Mesendoderm (in vitro differentiated cells): ENCODE measurements at regions not wholly inside any gene's neighbourhood (a gene's known extent, or its start where the extent isn't known, plus 50 kb on each side); places are given as distances from the start of the nearest gene placed in this dataset.

ENCODE experiments used
- DNase-seq: peaks from one replicate; pipeline ENCODE4 v3.0.0; 2013
- H2AK5ac ChIP-seq: 2 replicates; pipeline ENCODE4 v1.6.1; 2013; ENCODE audit warnings: low read length, inconsistent platforms
- H2BK120ac ChIP-seq: 2 replicates; pipeline ENCODE4 v1.6.1; 2013; ENCODE audit warnings: low read depth, mild to moderate bottlenecking, low read length, moderate library complexity, mixed read lengths
- H2BK15ac ChIP-seq: replicated peaks from 2 replicates; pipeline ENCODE4 v1.6.1; 2013; ENCODE audit warnings: low read depth, mild to moderate bottlenecking, moderate library complexity
- H2BK5ac ChIP-seq: 2 replicates; pipeline ENCODE4 v1.6.1; 2013; ENCODE audit warnings: low read length, inconsistent platforms
- H3K18ac ChIP-seq: 2 replicates; pipeline ENCODE4 v1.6.1; 2013; ENCODE audit warnings: mild to moderate bottlenecking, low read length, mixed read lengths
- H3K23ac ChIP-seq: one replicate; pipeline ENCODE4 v1.6.1; 2013; ENCODE audit warnings: low read length
- H3K27ac ChIP-seq: 2 replicates; pipeline ENCODE4 v1.5.1; 2013; ENCODE audit warnings: low read depth, mild to moderate bottlenecking, inconsistent platforms, low read length, moderate library complexity
- H3K27me3 ChIP-seq: 2 replicates; pipeline ENCODE4 v1.6.1; 2013; ENCODE audit warnings: low read length, control low read depth, mild to moderate bottlenecking, inconsistent platforms; ENCODE audit not compliant: insufficient read depth, poor library complexity
- H3K36me3 ChIP-seq: 2 replicates; pipeline ENCODE4 v1.6.1; 2013; ENCODE audit warnings: low read length, inconsistent platforms; ENCODE audit not compliant: control insufficient read depth, insufficient read depth
- H3K4ac ChIP-seq: one replicate; pipeline ENCODE4 v1.6.1; 2013; ENCODE audit warnings: low read depth, mild to moderate bottlenecking, low read length, moderate library complexity
- H3K4me1 ChIP-seq: 2 replicates; pipeline ENCODE4 v1.6.1; 2013; ENCODE audit warnings: low read depth, low read length, inconsistent platforms; ENCODE audit not compliant: control insufficient read depth
- H3K4me2 ChIP-seq: 2 replicates; pipeline ENCODE4 v1.6.1; 2013; ENCODE audit warnings: low read length
- H3K4me3 ChIP-seq: 2 replicates; pipeline ENCODE4 v1.5.1; 2013; ENCODE audit warnings: mild to moderate bottlenecking, low read length
- H3K56ac ChIP-seq: one replicate; pipeline ENCODE4 v1.6.1; 2013; ENCODE audit warnings: low read length
- H3K79me1 ChIP-seq: 2 replicates; pipeline ENCODE4 v1.6.1; 2013; ENCODE audit warnings: low read length, inconsistent platforms
- H3K79me2 ChIP-seq: 2 replicates; pipeline ENCODE4 v1.6.1; 2013; ENCODE audit warnings: mild to moderate bottlenecking, low read length; ENCODE audit not compliant: control insufficient read depth, insufficient read depth
- H3K9ac ChIP-seq: 2 replicates; pipeline ENCODE4 v1.6.1; 2013; ENCODE audit warnings: low read length, inconsistent platforms
- H4K5ac ChIP-seq: one replicate; pipeline ENCODE4 v1.6.1; 2013; ENCODE audit warnings: low read length
- H4K8ac ChIP-seq: one replicate; pipeline ENCODE4 v1.6.1; 2013; ENCODE audit warnings: low read depth, mild to moderate bottlenecking, control low read depth, low read length, moderate library complexity
- WGBS: extraction: QIAGEN DNeasy Blood & Tissue Kit; methylation state at CpG from one replicate; pipeline ENCODE4 v1.1.7; 2013; ENCODE audit warnings: low lambda C conversion rate, missing lambda C conversion rate; ENCODE audit not compliant: insufficient coverage; ENCODE audit errors: extremely low coverage; 5-methylcytosine and 5-hydroxymethylcytosine counted together

GRCh38 chr3:73197187-73197586 lies 135.7 kb downstream of the EBLN2 start:
- Histone ChIP-seq H3K23ac (no peak overlapping the region), H4K5ac (no peak overlapping the region), H3K4me2 (no peak overlapping the region), H3K36me3 (no peaks in the 10 kb centered on the region), H2BK5ac (no peak overlapping the region), H2BK15ac (no peak overlapping the region), H2AK5ac (no peak overlapping the region), H2BK120ac (no peak overlapping the region), H4K8ac (no peak overlapping the region), H3K18ac (no peak overlapping the region), H3K56ac (no peak overlapping the region), H3K27ac (no peak overlapping the region), H3K9ac (no peak overlapping the region), H3K79me2 (no peaks in the 10 kb centered on the region), H3K27me3 (no peaks in the 10 kb centered on the region), H3K4me1 (no peaks in the 10 kb centered on the region), H3K4ac (no peak overlapping the region), H3K79me1 (no peaks in the 10 kb centered on the region), H3K4me3 (no peak overlapping the region)
- DNase-seq: no peak
- no CpG with 5 or more reads among the region's 5 CpGs for WGBS

- no peak overlapping the region for H3K4me2 ChIP-seq
- WGBS: no CpG with 5 or more reads among the region's 2 CpGs
- no peak overlapping the region for H2AK5ac ChIP-seq
- H3K4ac ChIP-seq: no peak overlapping the region
- no peak overlapping the region for H4K8ac ChIP-seq
- no peak overlapping the region for H3K27ac ChIP-seq
- no peak overlapping the region for H3K18ac ChIP-seq
- no peaks in the 10 kb centered on the region for H3K79me2 ChIP-seq
- no peak overlapping the region for H2BK120ac ChIP-seq
- H3K36me3 ChIP-seq: no peaks in the 10 kb centered on the region
- H3K4me3 ChIP-seq: no peak overlapping the region
- no peak overlapping the region for H3K56ac ChIP-seq
- H4K5ac ChIP-seq: no peak overlapping the region
- H3K79me1 ChIP-seq: no peaks in the 10 kb centered on the region
- H2BK15ac ChIP-seq: no peak overlapping the region
- H3K23ac ChIP-seq: no peak overlapping the region
- H3K27me3 ChIP-seq: no peaks in the 10 kb centered on the region
- no peak for DNase-seq
- H3K9ac ChIP-seq: no peak overlapping the region
- no peak overlapping the region for H2BK5ac ChIP-seq
- H3K4me1 ChIP-seq: no peaks in the 10 kb centered on the region
Observed at GRCh38 chr3:73203101-73203500, 141.6 kb downstream of the EBLN2 start.

GRCh38 chr3:73203633-73204032 lies 142.2 kb downstream of the EBLN2 start:
- no peak overlapping the region for H3K9ac ChIP-seq
- H3K4me1 ChIP-seq: no peaks in the 10 kb centered on the region
- no peaks in the 10 kb centered on the region for H3K27me3 ChIP-seq
- H3K56ac ChIP-seq: no peak overlapping the region
- H3K27ac ChIP-seq: no peak overlapping the region
- H3K23ac ChIP-seq: no peak overlapping the region
- no peak overlapping the region for H2AK5ac ChIP-seq
- H3K79me1 ChIP-seq: no peaks in the 10 kb centered on the region
- H2BK5ac ChIP-seq: no peak overlapping the region
- WGBS: no CpG with 5 or more reads among the region's 3 CpGs
- H2BK120ac ChIP-seq: no peak overlapping the region
- H3K4me2 ChIP-seq: no peak overlapping the region
- H3K36me3 ChIP-seq: no peaks in the 10 kb centered on the region
- H3K4me3 ChIP-seq: no peak overlapping the region
- H4K8ac ChIP-seq: no peak overlapping the region
- H3K79me2 ChIP-seq: no peaks in the 10 kb centered on the region
- H4K5ac ChIP-seq: no peak overlapping the region
- H2BK15ac ChIP-seq: no peak overlapping the region
- no peak overlapping the region for H3K18ac ChIP-seq
- no peak overlapping the region for H3K4ac ChIP-seq
- DNase-seq: no peak

- H3K36me3 ChIP-seq: no peaks in the 10 kb centered on the region
- H3K4ac ChIP-seq: no peak overlapping the region
- H4K8ac ChIP-seq: no peak overlapping the region
- H3K79me1 ChIP-seq: no peaks in the 10 kb centered on the region
- H2BK120ac ChIP-seq: no peak overlapping the region
- H3K27ac ChIP-seq: no peak overlapping the region
- no peak overlapping the region for H2AK5ac ChIP-seq
- no peak for DNase-seq
- no peak overlapping the region for H2BK15ac ChIP-seq
- no peaks in the 10 kb centered on the region for H3K4me1 ChIP-seq
- H3K56ac ChIP-seq: no peak overlapping the region
- no peak overlapping the region for H3K4me3 ChIP-seq
- H2BK5ac ChIP-seq: no peak overlapping the region
- no peak overlapping the region for H4K5ac ChIP-seq
- no peaks in the 10 kb centered on the region for H3K27me3 ChIP-seq
- no peak overlapping the region for H3K18ac ChIP-seq
- H3K4me2 ChIP-seq: no peak overlapping the region
- H3K79me2 ChIP-seq: no peaks in the 10 kb centered on the region
- H3K23ac ChIP-seq: no peak overlapping the region
- no peak overlapping the region for H3K9ac ChIP-seq
Observed at GRCh38 chr3:73204841-73205240, 143.4 kb downstream of the EBLN2 start.

GRCh38 chr3:73206030-73206429 lies 144.6 kb downstream of the EBLN2 start:
- Histone ChIP-seq H4K8ac (no peak overlapping the region), H3K79me1 (no peaks in the 10 kb centered on the region), H3K18ac (no peak overlapping the region), H2BK15ac (no peak overlapping the region), H3K4me1 (no peaks in the 10 kb centered on the region), H3K4me3 (no peak overlapping the region), H3K4ac (no peak overlapping the region), H3K79me2 (no peaks in the 10 kb centered on the region), H3K27ac (no peak overlapping the region), H3K27me3 (no peaks in the 10 kb centered on the region), H2AK5ac (no peak overlapping the region), H3K56ac (no peak overlapping the region), H2BK120ac (no peak overlapping the region), H3K4me2 (no peak overlapping the region), H3K36me3 (no peaks in the 10 kb centered on the region), H3K9ac (no peak overlapping the region), H2BK5ac (no peak overlapping the region), H3K23ac (no peak overlapping the region), H4K5ac (no peak overlapping the region)
- WGBS: no CpG with 5 or more reads among the region's 5 CpGs
- no peak for DNase-seq

GRCh38 chr3:73207946-73208440 lies 146.5 kb downstream of the EBLN2 start:
- H3K27ac ChIP-seq: no peak overlapping the region
- H3K4me1 ChIP-seq: no peaks in the 10 kb centered on the region
- no peaks in the 10 kb centered on the region for H3K27me3 ChIP-seq
- H3K56ac ChIP-seq: no peak overlapping the region
- H3K18ac ChIP-seq: no peak overlapping the region
- H2AK5ac ChIP-seq: no peak overlapping the region
- no CpG with 5 or more reads among the region's 3 CpGs for WGBS
- no peak overlapping the region for H2BK120ac ChIP-seq
- H4K8ac ChIP-seq: no peak overlapping the region
- H3K4ac ChIP-seq: no peak overlapping the region
- no peak overlapping the region for H4K5ac ChIP-seq
- no peaks in the 10 kb centered on the region for H3K79me2 ChIP-seq
- no peak for DNase-seq
- H3K36me3 ChIP-seq: no peaks in the 10 kb centered on the region
- H3K79me1 ChIP-seq: no peaks in the 10 kb centered on the region
- H3K4me2 ChIP-seq: no peak overlapping the region
- H3K23ac ChIP-seq: no peak overlapping the region
- H2BK15ac ChIP-seq: no peak overlapping the region
- no peak overlapping the region for H3K4me3 ChIP-seq
- H3K9ac ChIP-seq: no peak overlapping the region
- no peak overlapping the region for H2BK5ac ChIP-seq
